Hepatocyte (in vitro differentiated cells): ENCODE measurements at regions not wholly inside any gene's neighbourhood (a gene's known extent, or its start where the extent isn't known, plus 50 kb on each side); places are given as distances from the start of the nearest gene placed in this dataset.

Source experiments
- DNase-seq: peaks from one replicate; pipeline ENCODE4 v3.0.0-alpha.2; 2016; ENCODE audit warnings: low spot score
- H2AFZ ChIP-seq: fragments of 200-600 bp; sonication (generic); 2 replicates; pipeline ENCODE4 v1.6.0; 2016; ENCODE audit warnings: antibody characterized with exemption, mild to moderate bottlenecking
- H3K27ac ChIP-seq: fragments of 200-600 bp; sonication (generic); 2 replicates; pipeline ENCODE4 v1.5.1; 2016; ENCODE audit warnings: mild to moderate bottlenecking
- H3K27me3 ChIP-seq: fragments of 200-600 bp; sonication (generic); 2 replicates; pipeline ENCODE4 v1.6.1; 2016
- H3K36me3 ChIP-seq: fragments of 200-600 bp; sonication (generic); replicated peaks from 2 replicates; pipeline ENCODE4 v1.5.1; 2016; ENCODE audit warnings: low read depth; ENCODE audit not compliant: insufficient read depth
- H3K4me1 ChIP-seq: fragments of 200-600 bp; sonication (generic); 2 replicates; pipeline ENCODE4 v1.5.1; 2016; ENCODE audit warnings: mild to moderate bottlenecking, moderate library complexity; ENCODE audit not compliant: insufficient read depth
- H3K4me2 ChIP-seq: fragments of 200-600 bp; sonication (generic); 2 replicates; pipeline ENCODE4 v1.6.0; 2016
- H3K4me3 ChIP-seq: fragments of 200-600 bp; sonication (generic); 2 replicates; pipeline ENCODE4 v1.5.1; 2016; ENCODE audit warnings: mild to moderate bottlenecking
- H3K79me2 ChIP-seq: fragments of 200-600 bp; sonication (generic); 2 replicates; pipeline ENCODE4 v1.6.0; 2017; ENCODE audit warnings: mild to moderate bottlenecking
- H3K9me2 ChIP-seq: fragments of 200-600 bp; sonication (generic); replicated peaks from 2 replicates; pipeline ENCODE4 v1.6.0; 2017; ENCODE audit warnings: mild to moderate bottlenecking; ENCODE audit not compliant: insufficient read depth
- H3K9me3 ChIP-seq: fragments of 200-600 bp; sonication (generic); 2 replicates; pipeline ENCODE4 v1.5.1; 2016; ENCODE audit warnings: low read depth, mild to moderate bottlenecking
- H4K20me1 ChIP-seq: fragments of 200-600 bp; sonication (generic); 2 replicates; pipeline ENCODE4 v1.6.0; 2016; ENCODE audit warnings: mild to moderate bottlenecking; ENCODE audit not compliant: insufficient read depth, poor library complexity, severe bottlenecking
- EZH2 ChIP-seq: fragments of 200-600 bp; sonication (generic); IDR thresholded peaks from 2 replicates; pipeline ENCODE4 v1.6.1; 2016; ENCODE audit warnings: antibody characterized with exemption, mild to moderate bottlenecking, borderline replicate concordance
- EZH2phosphoT487 ChIP-seq: fragments of 200-600 bp; sonication (generic); IDR thresholded peaks from one replicate; pipeline ENCODE4 v1.6.1; 2018; ENCODE audit warnings: antibody characterized with exemption, mild to moderate bottlenecking, low read depth, moderate library complexity; ENCODE audit not compliant: unreplicated experiment, severe bottlenecking
- WGBS: methylation state at CpG from one replicate; pipeline ENCODE4 v1.1.6; 2016; ENCODE audit warnings: low lambda C conversion rate; ENCODE audit errors: missing lambda C conversion rate; 5-methylcytosine and 5-hydroxymethylcytosine counted together
- TF ChIP-seq, protein P1 (sequence below): fragments of 200-600 bp; sonication (generic); IDR thresholded peaks from 2 replicates; pipeline ENCODE4 v1.5.1; 2016; ENCODE audit warnings: antibody characterized with exemption, mild to moderate bottlenecking; ENCODE audit not compliant: poor library complexity

DNA sequence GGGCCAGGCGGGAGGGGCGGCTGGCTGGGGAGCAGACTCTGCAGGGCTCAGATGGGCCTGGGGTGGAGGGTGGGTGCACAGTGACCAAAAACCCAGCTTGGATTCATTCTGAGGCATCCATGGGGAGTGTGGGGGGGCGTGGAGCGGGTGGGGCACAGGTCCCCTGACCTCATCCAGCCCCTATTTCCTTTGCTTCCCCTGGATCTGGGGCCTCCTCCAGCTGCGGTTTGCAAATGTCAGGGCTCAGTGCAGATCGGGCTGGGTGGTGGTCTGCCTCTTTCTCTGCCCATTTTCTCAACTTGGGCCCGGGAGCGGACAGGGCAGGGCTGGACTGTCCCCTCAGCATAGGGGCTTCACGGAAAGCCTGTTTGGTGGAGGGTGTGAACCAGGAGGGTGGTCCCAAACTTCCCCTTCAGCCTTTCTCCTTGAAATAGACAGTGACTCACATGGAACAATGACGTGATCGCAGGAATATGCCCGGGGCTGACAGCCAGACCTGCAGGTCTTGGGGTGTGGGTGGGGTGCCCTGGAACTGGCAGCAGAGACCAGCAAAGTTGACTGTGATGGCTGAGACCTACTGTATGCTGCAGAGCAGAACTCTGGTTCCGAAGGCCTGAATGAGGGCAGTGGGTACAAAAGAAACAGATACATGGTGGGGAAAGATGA, 72.9 kb upstream of the PODXL start:
- Histone ChIP-seq H3K9me2 (no peaks in the 10 kb centered on the region), H3K9me3 (no peaks in the 10 kb centered on the region), H4K20me1 (no peaks in the 10 kb centered on the region), H3K27ac (no peak overlapping the region), H3K4me3 (no peak overlapping the region), H3K4me2 (no peak overlapping the region), H3K4me1 (peaks cover 3% of the 10 kb centered on the region), H3K27me3 (no peaks in the 10 kb centered on the region), H3K36me3 (no peaks in the 10 kb centered on the region), H3K79me2 (no peaks in the 10 kb centered on the region), H2AFZ (no peak overlapping the region)
- TF ChIP-seq EZH2phosphoT487 (no peak), EZH2 (no peak)
- TF ChIP-seq, protein P1, sequence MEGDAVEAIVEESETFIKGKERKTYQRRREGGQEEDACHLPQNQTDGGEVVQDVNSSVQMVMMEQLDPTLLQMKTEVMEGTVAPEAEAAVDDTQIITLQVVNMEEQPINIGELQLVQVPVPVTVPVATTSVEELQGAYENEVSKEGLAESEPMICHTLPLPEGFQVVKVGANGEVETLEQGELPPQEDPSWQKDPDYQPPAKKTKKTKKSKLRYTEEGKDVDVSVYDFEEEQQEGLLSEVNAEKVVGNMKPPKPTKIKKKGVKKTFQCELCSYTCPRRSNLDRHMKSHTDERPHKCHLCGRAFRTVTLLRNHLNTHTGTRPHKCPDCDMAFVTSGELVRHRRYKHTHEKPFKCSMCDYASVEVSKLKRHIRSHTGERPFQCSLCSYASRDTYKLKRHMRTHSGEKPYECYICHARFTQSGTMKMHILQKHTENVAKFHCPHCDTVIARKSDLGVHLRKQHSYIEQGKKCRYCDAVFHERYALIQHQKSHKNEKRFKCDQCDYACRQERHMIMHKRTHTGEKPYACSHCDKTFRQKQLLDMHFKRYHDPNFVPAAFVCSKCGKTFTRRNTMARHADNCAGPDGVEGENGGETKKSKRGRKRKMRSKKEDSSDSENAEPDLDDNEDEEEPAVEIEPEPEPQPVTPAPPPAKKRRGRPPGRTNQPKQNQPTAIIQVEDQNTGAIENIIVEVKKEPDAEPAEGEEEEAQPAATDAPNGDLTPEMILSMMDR: no peak
- DNase-seq: no peak
- WGBS: 79% methylated on average over 10 of the region's 13 CpGs

- WGBS: 85% methylated on average over 8 of the region's 8 CpGs
- Histone ChIP-seq H3K27me3 (no peaks in the 10 kb centered on the region), H3K4me2 (no peak overlapping the region), H3K36me3 (no peaks in the 10 kb centered on the region), H3K9me2 (no peaks in the 10 kb centered on the region), H3K27ac (no peak overlapping the region), H3K4me1 (peaks cover 3% of the 10 kb centered on the region), H2AFZ (no peak overlapping the region), H4K20me1 (no peaks in the 10 kb centered on the region), H3K4me3 (no peak overlapping the region), H3K9me3 (no peaks in the 10 kb centered on the region), H3K79me2 (no peaks in the 10 kb centered on the region)
- DNase-seq: no peak
- TF ChIP-seq EZH2: no peak
- TF ChIP-seq, protein P1: no peak
Measured at GRCh38 chr7:131628634-131629033, 72.2 kb upstream of the PODXL start.

DNA sequence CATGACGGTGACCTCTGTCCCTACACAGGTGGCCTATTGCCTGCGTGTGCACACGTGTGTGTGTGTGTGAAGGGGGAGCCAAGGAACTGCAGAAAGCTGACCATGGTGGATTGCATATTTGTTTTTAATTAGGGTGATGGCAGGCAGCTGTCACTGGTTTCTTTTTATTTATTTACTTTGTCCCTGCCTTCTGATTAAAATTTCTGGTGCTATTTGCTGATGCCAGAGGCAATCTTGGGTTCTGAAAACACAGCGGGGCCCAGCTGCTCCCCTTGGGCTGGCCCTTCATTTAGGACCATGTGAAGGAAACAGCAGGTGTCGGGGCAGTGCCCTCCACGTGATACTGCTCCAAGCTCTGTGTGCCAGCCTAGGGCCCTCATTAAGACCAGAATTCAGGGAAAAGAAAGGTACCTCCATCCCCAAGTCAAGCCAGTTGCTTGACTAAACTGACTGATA, 71.3 kb upstream of the PODXL start:
- Histone ChIP-seq H2AFZ (no peak overlapping the region), H3K9me3 (no peaks in the 10 kb centered on the region), H3K27me3 (no peaks in the 10 kb centered on the region), H3K27ac (no peak overlapping the region), H3K4me1 (peaks cover 3% of the 10 kb centered on the region), H3K36me3 (no peaks in the 10 kb centered on the region), H4K20me1 (no peaks in the 10 kb centered on the region), H3K79me2 (no peaks in the 10 kb centered on the region), H3K4me2 (no peak overlapping the region), H3K4me3 (no peak overlapping the region), H3K9me2 (no peaks in the 10 kb centered on the region)
- DNase-seq: no peak
- 60% methylated on average over 6 of the region's 6 CpGs for WGBS
- no peak for TF ChIP-seq EZH2
- TF ChIP-seq, protein P1: no peak
- no peak for TF ChIP-seq EZH2phosphoT487

DNA sequence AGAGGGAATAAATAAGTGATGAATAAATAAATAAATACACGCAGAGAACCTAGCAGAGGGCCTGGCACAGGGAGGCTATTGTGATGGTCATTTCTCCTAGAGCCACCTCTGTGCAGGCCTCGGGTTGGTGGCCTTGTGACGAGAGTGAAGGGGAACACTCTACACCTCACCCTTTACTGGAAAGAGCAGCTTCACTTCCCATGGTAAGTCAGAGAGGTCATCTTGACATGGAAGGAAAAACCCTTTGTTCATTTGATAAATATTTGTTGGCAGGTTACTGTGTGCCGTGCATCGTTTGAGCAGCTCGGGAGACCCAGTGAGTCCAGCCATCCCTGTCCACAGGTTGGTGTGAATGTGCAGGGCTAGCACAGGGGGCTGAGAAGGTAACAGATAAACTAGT, 70.2 kb upstream of the PODXL start:
- WGBS: 83% methylated on average over 6 of the region's 6 CpGs
- H3K4me2 ChIP-seq: no peak overlapping the region

More for the DNA sequence above, 70.2 kb upstream of the PODXL start:
- Histone ChIP-seq H3K36me3 (no peaks in the 10 kb centered on the region), H3K9me2 (no peaks in the 10 kb centered on the region), H3K9me3 (no peaks in the 10 kb centered on the region), H3K4me1 (peaks cover 5% of the 10 kb centered on the region), H3K4me3 (no peak overlapping the region), H4K20me1 (no peaks in the 10 kb centered on the region), H2AFZ (no peak overlapping the region), H3K27me3 (no peaks in the 10 kb centered on the region), H3K79me2 (no peaks in the 10 kb centered on the region), H3K27ac (no peak overlapping the region)
- no peak for TF ChIP-seq EZH2phosphoT487
- TF ChIP-seq, protein P1: no peak
- no peak for TF ChIP-seq EZH2
- no peak for DNase-seq
